KBM-7 (cell line): ENCODE measurements at regions not wholly inside any gene's neighbourhood (a gene's known extent, or its start where the extent isn't known, plus 50 kb on each side); places are given as distances from the start of the nearest gene placed in this dataset.
A peak's percentile ranks its signal among the peaks of the same experiment; 100 is the strongest.
"Not testable (repeated sequence)": the region's sequence is repeated elsewhere in the genome, so short reads cannot be mapped to it uniquely, and the experiment has no call there.

Source experiments
- DNase-seq: peaks from one replicate; pipeline ENCODE4 v3.0.0-alpha.2; 2015
- in situ Hi-C: fragments of 300-500 bp; cut with MboI; formaldehyde crosslinking; loops from 2 replicates; pipeline ENCODE4 v1.14.3; 2020; ENCODE audit warnings: low sequenced_read_pairs, low pct_unique_long_range_greater_than_20kb, mixed read lengths

DNA sequence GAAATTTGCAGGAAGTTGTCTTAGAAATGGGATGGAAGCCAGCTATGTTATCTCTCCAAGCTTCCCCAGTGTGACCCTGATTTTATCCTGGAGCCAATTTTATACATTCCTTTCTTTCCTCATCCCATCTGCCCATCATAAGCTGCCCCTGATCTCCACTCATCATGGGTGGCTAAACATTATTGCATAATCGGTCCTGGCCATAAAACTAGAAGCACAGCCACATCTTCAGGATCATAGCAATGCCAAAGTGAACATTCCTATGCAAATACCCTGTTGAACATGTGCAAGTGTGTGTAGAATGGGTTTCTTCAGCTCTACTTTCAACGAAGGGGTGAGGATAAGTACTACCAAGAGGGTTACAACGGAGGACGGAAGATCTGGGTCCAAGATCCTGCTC lies 50.6 kb upstream of the COG2 start:
- no peak for DNase-seq
- in situ Hi-C loops: no loop called here

DNA sequence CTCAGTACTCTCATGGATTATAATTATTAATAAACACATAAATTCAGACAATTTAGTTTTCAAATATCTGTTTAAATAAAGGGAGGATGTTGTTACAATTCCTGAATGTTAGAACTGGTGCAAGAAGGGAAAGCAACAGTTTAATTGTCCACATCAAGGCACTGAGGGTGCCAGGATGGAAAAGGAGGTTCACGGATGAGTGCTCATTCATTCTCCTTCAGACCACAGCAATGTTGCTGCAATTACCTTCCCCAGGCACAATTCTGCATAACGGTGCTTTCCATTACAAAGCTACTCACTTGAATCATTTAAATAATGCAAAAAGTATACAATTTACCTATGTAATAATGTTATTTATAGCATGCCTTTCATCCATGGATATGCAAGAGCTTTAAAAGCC lies 52.3 kb upstream of the COG2 start:
- in situ Hi-C loops: no loop called here
- no peak for DNase-seq

DNA sequence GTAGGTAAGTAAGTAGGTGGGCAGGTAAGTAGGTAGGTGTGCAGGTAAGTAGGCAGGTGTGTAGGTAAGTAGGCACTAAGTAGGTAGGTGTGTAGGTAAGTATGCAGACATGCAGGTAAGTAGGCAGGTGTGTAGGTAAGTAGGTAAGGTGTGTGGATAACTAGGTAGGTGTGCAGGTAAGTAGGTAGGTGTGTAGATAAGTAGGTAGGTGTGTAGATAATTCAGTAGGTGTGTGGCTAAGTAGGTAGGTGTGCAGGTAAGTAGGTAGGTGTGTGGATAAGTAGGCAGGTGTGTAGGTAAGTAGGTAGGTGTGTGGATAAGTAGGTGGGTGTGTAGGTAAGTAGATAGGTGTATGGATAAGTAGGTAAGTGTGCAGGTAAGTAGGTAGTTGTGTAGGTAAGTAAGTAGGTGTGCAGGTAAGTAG lies 53.9 kb upstream of the COG2 start:
- DNase-seq: no peak
- in situ Hi-C loops: no loop called here

DNA sequence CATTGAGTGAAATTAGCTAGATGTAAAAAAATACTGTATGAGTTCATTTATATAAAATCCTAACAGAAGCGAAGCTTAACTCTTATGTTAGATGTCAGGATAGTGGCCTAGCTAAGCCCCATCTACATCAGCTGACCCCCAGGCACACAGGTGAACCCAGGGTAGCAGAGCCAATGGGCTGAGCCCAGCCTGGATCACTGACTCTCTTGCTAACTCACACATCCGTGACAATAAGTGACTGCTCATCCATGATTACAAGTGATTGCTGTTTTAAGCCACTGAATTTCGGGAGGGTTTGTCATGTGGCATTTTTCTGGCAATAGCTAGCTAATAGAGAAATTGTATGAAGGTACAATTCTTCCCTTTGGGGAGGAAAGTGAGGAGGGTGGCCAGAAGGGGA lies 55.2 kb upstream of the COG2 start:
- in situ Hi-C loops: no loop called here
- no peak for DNase-seq

DNA sequence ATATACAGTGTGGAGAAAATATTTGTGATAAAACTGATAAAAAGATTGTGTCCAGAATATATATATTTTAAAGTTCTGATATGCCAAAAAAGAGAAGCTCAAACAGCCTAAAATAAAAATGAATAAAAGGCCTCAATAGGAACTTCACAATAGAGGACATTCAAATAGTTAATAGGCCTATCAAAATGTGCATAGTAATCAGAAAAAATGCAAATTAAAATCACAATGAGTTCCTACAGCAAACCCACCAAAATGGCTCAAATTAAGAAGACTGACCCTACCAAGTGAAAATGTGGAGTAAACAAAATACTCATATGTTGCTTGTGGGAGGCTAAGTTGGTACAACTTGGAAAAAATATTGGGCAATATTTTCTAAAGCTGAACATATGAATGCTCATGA lies 57.6 kb upstream of the COG2 start:
- in situ Hi-C loops: no loop called here
- DNase-seq: no peak

DNA sequence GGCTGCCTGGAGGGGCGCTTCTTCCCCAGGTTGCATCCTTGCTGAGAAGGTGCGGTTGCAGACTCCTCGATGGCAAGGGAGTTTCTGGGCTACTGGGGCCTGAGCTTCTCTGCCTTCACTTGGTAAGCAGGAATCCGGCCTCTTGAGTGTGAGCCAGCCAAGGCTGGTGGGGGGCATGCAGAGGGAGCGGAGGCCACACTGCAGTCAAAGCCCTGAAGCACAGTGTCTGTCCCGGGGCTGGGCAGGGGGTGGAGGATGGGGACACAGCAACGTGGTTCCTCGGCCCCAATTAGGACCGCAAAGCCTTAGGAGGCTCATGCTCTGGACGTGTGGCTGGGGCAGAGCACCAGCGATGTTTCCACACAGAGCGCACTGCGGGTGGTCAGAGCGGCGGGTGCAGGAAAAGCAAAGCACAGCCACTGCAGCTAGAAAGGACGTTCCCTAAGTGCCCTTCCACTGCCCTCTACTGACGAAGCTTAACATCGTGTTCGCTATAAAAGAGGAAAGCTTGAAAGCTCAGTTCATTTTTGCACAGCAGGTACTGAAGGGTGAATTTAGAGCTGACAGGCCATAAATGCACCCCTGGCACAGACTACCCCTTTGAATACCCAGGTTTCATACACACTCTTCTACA lies 60.7 kb upstream of the COG2 start:
- peak; percentile 11 for DNase-seq
- in situ Hi-C loops: no loop called here

DNA sequence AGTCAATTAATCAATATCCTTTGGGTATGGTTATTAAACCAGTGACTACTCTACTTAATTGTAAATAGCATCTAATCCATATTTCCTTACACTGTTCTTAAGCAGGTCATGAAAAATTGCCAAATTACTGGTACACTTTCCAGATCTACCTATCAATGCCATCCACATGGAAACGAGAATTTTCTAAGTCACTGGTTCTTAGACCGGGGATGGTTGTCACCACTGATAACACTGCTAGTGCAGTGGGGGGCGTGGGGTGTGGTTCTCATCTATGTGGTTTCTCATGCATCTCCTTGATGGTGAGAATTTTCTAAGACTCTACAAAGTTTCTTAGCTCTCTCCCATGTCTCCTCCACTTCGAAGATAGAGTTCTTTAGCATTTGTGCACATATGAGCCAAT lies 63.7 kb upstream of the COG2 start:
- in situ Hi-C loops: no loop called here
- DNase-seq: no peak

DNA sequence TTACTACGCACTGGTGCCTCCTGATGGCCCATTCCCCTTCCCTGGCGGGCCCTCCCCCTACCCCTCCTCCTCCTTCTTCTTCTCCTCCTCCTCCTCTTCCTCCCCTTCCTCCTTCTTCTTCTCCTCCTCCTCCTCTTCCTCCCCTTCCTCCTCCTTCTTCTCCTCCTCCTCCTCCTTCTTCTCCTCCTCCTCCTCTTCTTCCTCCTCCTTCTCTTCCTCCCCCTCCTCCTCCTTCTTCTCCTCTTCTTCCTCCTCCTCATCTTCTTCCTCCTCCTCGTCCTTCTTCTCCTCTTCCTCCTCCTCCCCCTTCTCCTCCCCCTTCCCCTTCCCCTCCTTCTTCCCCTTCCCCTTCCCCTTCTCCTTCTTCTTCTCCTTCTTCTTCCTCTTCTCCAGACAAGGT lies 64.7 kb upstream of the COG2 start:
- in situ Hi-C loops: no loop called here
- no peak for DNase-seq

DNA sequence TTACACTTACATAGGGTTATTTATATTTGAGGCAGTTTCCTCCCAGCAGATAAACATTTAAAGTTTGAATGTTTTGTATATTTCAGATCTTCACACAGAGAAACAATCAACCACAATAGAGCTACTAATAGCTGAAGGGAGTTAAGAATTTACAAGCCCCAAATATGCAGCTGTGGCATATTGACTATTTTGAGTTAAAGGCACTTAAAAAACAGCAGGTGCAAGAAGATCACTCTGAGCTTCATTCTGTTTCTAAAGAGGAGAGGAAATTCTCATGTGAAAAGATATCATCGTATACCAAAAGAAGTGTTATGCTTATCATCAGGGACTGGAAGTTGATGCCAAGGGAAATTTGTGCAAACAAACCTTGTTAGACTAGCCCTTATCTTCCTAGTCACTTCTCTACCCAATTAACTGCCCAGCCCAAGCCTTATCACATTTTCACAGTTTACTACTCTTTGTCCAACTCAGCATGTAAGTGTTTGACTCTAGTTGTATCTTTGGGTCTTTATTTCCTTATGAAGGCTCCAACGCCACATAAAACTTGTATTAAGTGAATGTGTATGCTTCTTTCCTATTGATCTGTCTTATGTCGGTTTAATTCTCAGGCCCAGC lies 66.3 kb upstream of the COG2 start:
- DNase-seq: no peak
- in situ Hi-C loops: no loop called here

DNA sequence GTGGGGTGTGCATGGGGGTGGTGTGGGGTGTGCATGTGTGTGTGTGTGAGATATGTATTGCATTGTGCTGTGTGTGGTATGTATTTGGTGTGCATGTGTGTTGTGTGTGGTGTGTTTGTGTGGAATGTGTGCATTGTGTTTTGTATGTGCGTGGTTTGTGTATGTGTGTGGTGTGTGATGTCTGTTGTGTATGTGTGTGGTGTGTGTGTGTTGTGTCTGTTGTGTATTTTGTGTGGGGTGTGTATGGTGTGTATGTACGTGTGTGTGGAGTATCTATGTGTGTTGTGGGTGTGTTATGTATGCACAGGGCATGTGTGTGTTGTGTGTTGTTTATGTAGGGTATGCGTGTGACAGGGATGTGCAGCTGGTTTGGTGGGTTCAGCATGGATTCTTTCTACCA lies 67.8 kb upstream of the COG2 start:
- in situ Hi-C loops: no loop called here
- DNase-seq: no peak

DNA sequence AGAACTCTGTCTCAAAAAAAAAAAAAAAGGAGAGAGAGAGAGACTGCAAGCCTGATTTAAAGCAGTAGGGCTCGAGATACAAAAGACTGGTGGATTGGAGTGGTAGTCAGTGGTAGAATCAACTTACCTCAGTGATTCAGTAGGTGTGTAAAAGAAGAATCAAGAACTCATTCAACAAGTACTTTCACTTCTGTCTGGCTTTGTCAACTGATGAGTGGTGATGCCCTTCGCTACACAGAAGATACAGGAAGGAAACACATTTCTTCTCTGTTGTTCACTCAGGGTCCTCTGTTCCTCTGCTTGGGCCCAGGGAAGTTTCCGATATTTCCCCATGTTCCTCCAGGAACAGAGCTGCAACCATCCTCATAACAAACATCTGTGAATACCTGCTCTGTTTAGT lies 68.6 kb upstream of the COG2 start:
- DNase-seq: no peak
- in situ Hi-C loops: no loop called here

DNA sequence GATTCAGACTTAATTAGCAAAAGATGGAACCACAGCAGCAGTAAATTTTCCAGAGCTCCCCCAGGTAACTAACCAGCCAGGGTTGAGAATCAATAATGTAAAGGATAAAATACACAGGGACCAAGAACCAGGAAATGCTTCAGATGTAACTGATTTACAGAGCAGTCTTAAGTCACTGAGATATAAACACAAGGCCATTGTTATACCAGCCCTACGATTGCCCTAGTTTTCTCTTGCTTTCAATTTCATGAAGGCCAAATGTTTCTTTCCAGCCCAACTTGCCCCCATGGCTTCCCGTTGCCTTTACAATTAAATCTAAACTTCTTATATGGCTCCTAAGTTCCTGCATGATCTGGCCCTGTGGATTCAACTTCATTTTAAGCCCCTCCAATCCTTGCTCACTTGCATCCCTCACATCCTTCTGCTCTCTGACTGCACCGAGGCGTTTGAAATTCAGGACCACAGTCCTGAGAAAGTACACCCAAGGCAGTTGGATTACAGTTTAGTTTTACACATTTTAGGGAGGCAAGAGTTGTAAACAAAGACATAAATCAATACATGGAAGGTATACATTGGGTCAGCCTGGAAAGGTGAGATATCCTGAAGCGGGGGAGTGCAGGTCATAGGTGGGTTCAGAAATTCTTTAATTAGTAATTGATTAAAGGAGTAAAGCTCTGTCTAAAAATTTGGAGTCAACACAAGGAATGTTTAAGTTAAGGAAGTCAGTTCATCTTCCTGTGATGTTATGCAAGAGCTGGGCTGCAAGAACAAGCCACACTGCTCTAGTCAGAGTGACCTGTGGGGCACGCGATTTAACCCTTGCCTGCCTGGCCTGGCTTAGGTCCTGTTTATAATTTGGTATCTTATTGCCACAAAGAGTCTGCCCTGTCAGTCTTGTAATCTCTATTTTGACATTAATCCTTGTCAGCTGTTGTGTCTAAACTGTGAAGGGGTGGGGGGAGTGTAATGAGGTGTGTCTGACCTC lies 69.9 kb upstream of the COG2 start:
- in situ Hi-C loops: no loop called here
- DNase-seq: no peak

DNA sequence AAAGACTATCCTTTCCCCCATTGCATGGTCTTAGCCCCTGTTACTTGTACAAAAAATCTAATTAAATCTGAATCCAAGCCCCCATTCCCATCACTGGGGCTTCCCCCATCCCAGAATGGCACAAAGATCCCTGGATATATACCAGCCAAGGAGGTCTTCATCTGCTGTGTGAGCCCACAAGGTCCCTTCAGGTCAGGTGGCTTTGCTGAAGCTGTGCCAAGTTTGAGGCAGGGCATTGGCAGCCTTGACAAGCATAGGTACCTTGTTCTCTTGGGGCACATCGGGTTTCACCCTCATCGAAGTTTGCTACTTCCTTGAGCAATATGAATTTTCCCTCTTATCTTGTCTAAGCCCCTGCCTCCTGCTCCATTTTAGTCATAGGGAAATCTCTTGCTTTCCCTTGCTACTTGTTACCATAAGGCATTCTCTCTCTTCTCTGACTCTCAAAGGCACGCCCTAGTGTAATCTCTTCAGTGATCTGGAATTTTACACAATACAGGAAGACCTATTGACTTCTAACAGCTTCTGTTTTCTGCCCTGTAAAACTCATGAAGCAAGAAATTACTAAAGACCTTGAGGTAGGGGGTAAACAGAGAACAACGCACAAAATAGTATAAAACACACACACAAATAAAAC lies 71.4 kb upstream of the COG2 start:
- DNase-seq: no peak
- in situ Hi-C loops: no loop called here

DNA sequence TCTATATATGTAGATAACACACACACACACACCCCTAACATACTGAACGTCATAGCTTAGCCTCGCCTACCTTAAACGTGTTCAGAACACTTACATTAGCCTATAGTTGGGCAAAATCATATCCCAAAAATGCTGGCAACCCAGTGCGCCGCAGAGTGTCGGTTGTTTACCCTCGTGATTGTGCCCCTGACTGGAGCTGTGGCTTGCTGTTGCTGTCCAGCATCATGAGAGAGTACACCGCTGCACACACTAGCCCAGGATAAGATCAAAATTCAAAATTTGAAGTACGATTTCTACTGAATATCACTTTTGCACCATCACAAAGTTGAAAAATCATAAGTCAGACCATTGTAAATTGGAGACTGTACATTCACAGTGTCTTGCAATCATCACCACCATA lies 73.1 kb upstream of the COG2 start:
- DNase-seq: no peak
- in situ Hi-C loops: no loop called here

DNA sequence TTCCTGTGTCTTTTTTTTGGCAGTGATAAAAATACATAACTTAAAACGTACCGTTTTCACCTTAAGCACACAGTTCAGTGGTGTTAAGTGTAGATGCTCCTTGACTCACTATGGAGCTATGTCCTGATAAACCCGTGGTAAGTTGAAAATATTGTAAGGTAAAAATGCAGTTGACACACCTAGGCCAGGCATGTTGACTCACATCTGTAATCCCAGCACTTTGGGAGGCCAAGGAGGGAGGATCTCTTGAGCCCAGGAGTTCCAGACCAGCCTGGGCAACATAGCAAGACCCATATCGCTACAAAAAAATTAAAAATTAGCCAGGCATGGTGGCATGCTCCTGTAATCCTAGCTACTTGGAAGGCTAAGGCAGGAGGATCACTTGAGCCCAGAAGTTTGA lies 73.6 kb upstream of the COG2 start:
- in situ Hi-C loops: no loop called here
- no peak for DNase-seq

DNA sequence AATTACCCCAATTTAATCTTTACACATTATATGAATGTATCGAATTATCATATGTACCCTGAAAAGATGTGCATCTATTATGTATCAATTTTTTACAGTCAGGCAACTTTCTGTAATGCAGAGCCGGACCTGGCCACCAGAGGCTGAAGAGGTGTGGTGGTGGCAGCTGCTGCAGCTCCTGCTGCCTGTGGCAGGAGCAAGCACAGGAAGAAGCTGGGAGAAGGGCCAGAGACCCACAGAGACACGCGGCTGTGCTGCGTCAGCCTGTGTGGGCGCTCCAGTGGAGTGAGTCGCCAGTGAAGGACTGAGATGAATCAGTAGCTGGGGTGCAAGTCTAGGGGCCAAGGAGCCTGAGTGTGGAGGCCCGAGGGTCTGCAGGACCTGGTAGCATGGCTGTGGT lies 74.3 kb upstream of the COG2 start:
- in situ Hi-C loops: no loop called here
- DNase-seq: no peak

DNA sequence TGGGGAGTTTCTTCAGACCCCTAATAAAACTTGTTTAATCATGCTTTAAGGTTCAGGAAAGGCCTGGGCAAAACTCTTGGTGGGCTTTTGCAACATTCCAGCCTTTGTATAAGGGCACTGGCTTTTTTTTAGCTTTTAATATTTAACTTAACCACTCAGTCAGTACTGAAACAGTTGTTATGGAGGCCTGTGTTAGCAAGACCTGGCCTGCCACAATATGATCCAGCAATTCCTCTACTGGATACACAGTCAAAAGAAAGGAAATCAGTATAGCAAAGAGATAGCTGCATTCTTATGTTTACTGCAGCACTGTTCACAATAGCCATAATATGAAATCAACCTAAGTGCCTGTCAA lies 75.1 kb upstream of the COG2 start:
- DNase-seq: no peak

DNA sequence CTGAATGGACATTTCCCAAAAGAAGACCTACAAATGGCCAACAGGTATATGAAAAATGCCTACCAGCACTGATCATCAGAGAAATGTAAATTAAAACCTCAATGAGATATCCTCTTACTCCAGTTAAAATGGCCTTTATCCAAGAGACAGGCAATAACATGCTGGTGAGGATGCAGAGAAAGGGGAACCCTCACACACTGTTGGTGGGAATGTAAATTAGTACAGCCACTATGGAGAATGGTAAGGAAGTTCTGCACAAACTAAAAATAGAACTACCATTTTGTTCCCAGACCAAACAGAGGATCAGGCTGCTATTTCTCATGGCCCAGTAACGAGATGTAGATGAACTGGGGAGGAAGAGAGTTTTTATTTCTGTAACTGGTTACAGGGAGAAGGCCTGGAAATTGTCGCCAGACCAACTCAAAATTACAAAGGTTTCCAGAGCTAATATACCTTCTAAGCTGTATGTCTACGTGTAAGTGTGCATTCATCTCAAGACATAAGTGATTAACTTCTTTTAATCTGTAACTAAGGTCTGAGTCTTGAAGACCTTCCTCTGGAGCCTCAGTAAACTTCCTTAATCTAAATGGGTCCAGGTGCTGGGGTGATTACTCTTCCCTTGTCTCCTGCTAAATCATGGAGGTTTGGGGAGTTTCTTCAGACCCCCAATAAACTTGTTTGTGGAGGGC lies 75.6 kb upstream of the COG2 start:
- DNase-seq, in situ Hi-C loops: not testable (repeated sequence)

More for the DNA sequence above, 75.1 kb upstream of the COG2 start:
- in situ Hi-C loops: no loop called here

DNA sequence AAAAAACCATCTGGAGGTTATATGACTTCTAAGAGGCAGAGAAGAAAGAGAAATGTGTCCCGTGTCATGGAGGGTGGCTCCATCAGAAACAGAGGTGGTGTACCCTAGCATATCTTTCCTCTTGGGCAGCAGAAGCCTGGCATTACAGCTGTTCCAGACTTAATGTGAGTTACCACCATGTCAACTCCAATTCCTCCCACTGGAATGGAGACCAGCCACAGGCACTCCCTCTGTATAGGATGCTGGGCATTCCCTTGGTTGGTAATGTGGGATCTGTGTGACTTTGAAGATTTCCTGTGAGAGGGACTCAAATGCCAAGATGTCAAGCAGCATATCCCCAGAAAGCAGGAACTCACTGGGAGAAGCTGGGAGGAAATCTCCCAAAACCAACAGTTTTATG lies 77.1 kb upstream of the COG2 start:
- in situ Hi-C loops: no loop called here
- DNase-seq: no peak
